HG02759 (cell line): ENCODE measurements at regions not wholly inside any gene's neighbourhood (a gene's known extent, or its start where the extent isn't known, plus 50 kb on each side); places are given as distances from the start of the nearest gene placed in this dataset.

ENCODE experiments used
- ATAC-seq: cut with Tn5 transposase; IDR thresholded peaks from one replicate; pipeline ENCODE4 v1.9.1; 2021; ENCODE audit warnings: mild to moderate bottlenecking, moderate library complexity; ENCODE audit not compliant: unreplicated experiment

- ATAC-seq: no peak
These were observed 468.0 kb downstream of the BCAT1 start for GRCh38 chr12:24480766-24481449.

DNA sequence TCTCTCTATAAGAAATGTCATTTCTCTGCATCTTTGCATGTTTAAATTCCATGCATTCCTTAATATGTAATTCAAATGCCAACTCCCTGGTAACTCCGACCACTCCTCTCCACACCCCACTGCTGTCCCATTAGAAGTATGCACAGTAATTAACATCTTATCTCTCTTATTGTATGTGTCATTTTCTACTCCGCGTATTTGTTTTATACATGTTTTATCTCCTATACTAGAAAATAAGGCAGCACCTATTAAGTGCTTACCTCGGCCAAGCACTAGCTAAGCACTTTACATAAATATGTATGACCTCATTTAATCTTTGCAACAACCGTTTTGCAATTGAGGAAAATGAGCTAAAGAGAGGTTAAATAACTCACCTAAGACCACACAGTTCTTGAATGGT is 469.8 kb downstream of the BCAT1 start:
- no peak for ATAC-seq

DNA sequence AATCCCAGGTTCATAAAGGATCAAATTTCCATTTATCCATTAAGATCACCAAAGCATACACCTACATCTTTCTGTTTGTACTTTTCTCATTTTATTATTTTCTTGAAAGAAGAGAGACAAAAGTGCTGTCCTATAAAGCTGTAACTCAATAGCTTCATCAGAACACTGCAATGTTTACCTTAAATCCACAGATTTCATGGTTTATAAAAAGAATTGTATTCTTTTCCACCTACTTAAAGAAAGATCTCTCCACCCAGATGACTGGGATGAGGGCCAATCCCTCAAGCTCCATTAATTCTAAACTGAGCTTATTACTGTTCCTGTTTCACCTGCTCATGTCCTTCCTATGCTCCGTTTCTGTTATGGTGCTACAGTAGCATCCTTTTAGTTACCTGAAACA is 470.6 kb downstream of the BCAT1 start:
- no peak for ATAC-seq

GRCh38 chr12:24476310-24476709 is 472.6 kb downstream of the BCAT1 start:
- no peak for ATAC-seq

DNA sequence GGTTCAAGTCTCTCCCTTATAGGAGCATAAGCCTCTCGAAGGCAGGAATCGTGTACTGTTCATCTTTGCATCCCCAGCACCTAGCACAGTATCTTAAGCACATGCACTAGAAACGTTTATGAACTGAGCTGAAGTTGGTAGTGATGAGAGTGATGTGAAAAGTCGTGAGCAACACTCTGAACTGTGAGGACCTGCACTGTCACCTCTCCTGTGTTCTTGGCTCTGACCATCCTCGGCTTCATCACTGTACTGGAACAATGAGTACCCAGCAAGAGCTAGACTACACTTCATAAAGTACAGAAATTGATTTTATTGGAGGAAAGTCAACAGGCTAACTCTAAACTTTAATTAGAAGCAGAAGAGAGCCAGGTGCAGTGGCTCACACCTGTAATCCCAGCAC is 473.6 kb downstream of the BCAT1 start:
- ATAC-seq: no peak

DNA sequence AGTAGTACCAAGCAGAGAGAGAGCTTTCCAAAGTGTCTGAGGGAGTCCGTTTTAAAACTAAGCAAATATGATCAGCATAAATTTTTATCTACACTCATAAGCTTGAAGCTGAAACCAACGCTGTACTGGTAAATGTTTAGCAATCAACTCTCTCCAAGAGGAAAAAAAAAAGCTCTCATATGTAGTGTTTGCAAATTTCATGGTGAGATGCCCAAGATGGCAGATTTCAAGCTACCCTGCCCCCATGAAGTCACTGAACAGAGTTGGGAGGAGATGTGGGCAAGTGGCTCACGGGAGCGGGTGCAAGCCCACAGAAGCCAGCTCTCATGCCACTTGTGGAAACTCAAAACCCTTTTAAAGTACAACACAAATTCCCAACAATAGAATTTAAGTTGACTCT is 475.8 kb downstream of the BCAT1 start:
- ATAC-seq: no peak

DNA sequence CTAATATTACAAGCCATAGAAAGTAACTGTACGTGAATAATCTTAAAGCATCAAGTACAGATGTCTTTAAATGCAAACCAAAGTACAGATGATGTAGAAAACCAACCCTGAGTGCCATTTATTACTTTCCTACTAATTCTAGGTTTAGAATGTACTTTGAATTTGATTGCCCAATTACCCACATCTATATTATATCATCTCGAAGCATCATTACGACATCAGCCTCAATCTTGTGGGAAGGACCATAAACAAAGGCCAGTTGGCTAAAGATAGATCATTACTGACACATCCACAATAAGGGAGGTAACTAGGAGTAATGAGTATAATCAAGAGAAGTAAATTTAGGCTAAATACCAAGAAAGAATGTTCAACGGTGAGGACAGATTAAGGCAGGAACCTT is 478.9 kb downstream of the BCAT1 start:
- ATAC-seq: no peak

GRCh38 chr12:24469089-24469488 is 479.8 kb downstream of the BCAT1 start:
- ATAC-seq: no peak

DNA sequence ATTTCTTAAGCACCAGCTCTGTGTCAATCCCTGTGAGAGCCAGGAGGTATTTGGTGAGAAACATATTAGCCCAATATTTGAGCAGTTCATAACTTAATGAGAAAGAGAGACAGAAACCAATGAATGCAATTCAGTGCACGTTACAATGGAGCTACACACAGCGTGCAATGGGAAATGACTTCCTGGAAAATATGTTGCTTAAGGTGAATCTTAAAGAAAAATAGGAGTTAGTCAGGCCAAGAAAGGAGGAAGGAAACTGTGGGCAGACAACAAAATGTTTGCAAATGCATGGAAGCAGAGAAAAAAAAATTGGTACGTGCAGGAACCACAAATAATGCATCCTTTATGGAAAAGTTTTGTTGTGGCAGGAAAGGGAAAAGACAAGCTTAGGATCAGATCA is 481.7 kb downstream of the BCAT1 start:
- no peak for ATAC-seq

- no peak for ATAC-seq
These were observed 485.5 kb downstream of the BCAT1 start for GRCh38 chr12:24463375-24463774.

- no peak for ATAC-seq
These were observed 486.0 kb downstream of the BCAT1 start for GRCh38 chr12:24462946-24463345.

DNA sequence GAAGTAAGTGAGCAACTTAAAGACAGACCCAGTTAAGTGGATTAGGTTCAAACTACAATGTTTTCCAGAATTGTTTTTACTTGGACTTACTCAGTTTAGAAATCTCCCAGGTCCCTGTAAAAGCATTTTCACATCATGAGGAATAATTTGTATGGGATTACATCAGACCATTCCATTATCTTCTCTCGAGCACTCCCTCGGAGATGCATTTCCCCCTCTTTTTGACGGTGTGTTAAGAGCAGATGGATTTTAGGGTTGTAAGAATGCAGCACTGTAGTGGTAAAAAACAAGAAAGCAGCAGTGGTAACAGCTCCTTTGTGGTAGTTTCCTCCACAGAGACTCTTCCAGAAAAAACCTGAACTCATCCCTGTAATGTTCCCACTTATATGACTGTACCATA is 488.4 kb downstream of the BCAT1 start:
- no peak for ATAC-seq

- no peak for ATAC-seq
These were observed 488.8 kb downstream of the BCAT1 start for GRCh38 chr12:24460099-24460498.

- ATAC-seq: no peak
These were observed 493.1 kb downstream of the BCAT1 start for GRCh38 chr12:24455811-24456210.

DNA sequence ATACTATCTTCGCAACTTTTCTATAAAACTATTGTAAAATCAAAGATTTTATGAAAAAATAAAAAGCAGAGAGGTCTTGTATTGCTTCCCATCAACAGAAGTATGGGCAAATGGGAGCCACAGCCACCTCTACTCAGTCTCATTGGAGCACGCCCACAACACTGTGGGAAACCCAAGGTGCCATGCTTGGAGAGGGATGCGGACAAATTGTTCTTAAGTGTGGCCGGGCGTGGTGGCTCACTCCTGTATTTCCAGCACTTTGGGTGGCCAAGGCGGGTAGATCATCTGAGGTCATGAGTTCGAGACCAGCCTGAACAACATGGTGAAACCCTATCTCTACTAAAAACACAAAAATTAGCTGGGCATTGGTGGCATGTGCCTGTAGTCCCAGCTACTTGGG is 498.2 kb upstream of the SOX5 start:
- no peak for ATAC-seq

DNA sequence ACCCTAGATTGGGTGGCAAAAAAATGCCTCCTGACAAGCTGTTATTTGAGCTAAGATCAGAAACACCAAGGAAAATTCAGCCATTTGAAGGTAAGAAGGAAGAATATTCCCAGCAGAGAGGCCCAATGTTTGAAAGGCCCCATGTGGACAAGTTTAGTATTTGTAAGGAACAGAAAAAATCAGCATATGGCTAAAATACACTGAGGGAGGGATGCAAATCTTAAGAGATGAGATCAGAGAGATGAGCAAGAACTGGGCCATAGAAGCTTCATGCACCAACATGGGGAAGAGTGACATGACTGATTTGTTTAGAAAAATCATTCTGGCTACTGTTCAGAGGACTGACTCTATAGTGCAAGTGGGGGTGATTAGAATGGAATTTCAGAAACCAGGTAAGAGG is 496.8 kb upstream of the SOX5 start:
- no peak for ATAC-seq

- no peak for ATAC-seq
These were observed 495.2 kb upstream of the SOX5 start for GRCh38 chr12:24444634-24445033.

- ATAC-seq: no peak
These were observed 492.0 kb upstream of the SOX5 start for GRCh38 chr12:24441458-24441857.

GRCh38 chr12:24436667-24437066 is 487.2 kb upstream of the SOX5 start:
- ATAC-seq: no peak

- ATAC-seq: no peak
These were observed 482.4 kb upstream of the SOX5 start for GRCh38 chr12:24431872-24432271.

- ATAC-seq: no peak
These were observed 478.3 kb upstream of the SOX5 start for GRCh38 chr12:24427776-24428175.

- ATAC-seq: no peak
These were observed 476.1 kb upstream of the SOX5 start for GRCh38 chr12:24425601-24425970.

GRCh38 chr12:24424889-24425600 is 475.6 kb upstream of the SOX5 start:
- ATAC-seq: no peak
